ENCODE measurements at regions not wholly inside any gene's neighbourhood (a gene's known extent, or its start where the extent isn't known, plus 50 kb on each side); places are given as distances from the start of the nearest gene placed in this dataset.

DNA sequence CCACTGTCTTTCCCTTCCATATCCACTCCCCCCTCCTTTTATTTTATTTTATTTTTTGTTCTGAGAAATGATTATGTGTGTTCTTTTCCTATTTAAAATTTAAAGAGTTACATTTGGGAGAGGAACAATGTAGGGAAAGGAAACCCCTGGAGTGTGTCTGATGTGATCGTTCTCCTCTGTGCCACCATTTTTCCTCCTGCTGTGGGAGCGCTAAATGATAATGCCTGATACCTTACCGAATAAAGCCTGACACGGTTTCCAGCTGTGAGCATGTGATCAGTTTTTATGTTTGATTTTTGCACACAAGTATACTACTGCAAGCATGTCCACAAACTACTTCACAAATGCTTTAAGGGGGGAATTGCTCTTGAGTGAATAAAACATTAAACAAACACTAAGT lies 317.8 kb upstream of the FANCL start:
- DNase-seq (ENCODE audit: low read depth), result no peak
- no peak overlapping the region for H3K4me3 ChIP-seq (ENCODE audit: low read length)
- TF ChIP-seq, protein P1, sequence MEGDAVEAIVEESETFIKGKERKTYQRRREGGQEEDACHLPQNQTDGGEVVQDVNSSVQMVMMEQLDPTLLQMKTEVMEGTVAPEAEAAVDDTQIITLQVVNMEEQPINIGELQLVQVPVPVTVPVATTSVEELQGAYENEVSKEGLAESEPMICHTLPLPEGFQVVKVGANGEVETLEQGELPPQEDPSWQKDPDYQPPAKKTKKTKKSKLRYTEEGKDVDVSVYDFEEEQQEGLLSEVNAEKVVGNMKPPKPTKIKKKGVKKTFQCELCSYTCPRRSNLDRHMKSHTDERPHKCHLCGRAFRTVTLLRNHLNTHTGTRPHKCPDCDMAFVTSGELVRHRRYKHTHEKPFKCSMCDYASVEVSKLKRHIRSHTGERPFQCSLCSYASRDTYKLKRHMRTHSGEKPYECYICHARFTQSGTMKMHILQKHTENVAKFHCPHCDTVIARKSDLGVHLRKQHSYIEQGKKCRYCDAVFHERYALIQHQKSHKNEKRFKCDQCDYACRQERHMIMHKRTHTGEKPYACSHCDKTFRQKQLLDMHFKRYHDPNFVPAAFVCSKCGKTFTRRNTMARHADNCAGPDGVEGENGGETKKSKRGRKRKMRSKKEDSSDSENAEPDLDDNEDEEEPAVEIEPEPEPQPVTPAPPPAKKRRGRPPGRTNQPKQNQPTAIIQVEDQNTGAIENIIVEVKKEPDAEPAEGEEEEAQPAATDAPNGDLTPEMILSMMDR (conservative IDR thresholded peaks at IDR 0.05; ENCODE audit: low read length), result no peak

DNA sequence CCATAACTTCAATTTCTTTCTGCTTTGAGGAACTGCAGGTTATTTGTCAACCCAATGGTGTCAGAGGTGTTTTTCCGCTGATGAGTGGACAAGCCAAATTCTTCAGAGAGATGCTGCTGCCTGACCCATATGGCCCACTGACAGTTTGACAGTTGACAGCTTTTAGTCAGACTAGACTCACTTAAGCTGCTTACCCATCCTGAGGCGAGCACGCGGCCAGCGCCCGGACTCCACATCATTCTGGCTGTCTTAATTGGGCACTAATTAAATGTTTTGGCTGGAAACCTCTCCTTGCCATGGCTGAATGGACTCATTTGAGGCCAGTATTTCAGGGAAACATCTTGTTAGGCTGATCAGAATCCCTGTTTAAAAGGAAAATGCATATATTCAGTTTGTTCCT lies 316.1 kb upstream of the FANCL start:
- TF ChIP-seq, protein P1 (conservative IDR thresholded peaks at IDR 0.05; ENCODE audit: low read length), result no peak
- DNase-seq (ENCODE audit: low read depth), result no peak
- H3K4me3 ChIP-seq (ENCODE audit: low read length), result no peak overlapping the region

DNA sequence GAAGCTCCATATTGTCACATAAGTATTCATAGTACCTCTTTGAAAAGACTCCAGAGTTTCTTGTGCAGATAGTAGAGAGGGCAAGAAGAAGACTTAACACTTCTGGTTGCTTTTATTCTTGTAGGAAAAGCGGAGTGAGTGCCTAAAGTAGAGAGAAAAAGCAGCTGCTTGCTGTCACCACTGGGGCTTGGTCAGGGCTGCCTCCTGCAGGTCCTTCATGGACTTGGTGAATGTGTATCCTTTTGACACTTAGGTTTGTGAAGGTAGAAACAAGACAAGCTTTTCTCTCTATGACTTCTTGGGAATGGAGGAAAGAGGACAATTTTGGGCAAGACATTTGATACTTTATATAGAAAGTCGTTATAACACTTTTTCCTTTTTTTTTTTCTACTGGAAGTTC lies 312.8 kb upstream of the FANCL start:
- TF ChIP-seq, protein P1 (conservative IDR thresholded peaks at IDR 0.05; ENCODE audit: low read length), result no peak; the same call in 1 of the 2 replicates
- peak; percentile 1 for DNase-seq (ENCODE audit: low read depth)

DNA sequence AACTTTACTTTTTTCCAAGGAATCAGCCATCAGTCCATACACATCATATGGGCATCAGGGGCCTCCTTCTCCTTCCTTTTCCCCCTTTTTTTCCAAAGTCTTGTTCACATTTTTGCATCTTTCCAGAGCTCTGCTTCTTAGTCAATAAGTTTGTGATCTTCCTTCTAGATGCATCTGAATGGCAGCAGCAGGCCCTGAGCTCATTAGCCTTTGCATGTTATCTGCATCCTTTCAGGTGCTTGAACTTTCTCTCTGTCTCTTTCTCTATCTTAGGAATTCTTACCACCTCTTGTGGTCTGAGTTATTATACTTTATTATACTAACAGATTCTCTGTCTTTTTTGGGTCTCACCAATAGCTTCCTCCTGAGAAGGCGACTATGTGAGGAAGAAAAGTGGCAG lies 312.4 kb upstream of the FANCL start:
- no peak overlapping the region for H3K4me3 ChIP-seq (ENCODE audit: low read length)
- no peak for DNase-seq (ENCODE audit: low read depth)
- TF ChIP-seq, protein P1 (conservative IDR thresholded peaks at IDR 0.05; ENCODE audit: low read length), result no peak

More for the DNA sequence above, 312.8 kb upstream of the FANCL start:
- H3K4me3 ChIP-seq (ENCODE audit: low read length), result no peak overlapping the region

DNA sequence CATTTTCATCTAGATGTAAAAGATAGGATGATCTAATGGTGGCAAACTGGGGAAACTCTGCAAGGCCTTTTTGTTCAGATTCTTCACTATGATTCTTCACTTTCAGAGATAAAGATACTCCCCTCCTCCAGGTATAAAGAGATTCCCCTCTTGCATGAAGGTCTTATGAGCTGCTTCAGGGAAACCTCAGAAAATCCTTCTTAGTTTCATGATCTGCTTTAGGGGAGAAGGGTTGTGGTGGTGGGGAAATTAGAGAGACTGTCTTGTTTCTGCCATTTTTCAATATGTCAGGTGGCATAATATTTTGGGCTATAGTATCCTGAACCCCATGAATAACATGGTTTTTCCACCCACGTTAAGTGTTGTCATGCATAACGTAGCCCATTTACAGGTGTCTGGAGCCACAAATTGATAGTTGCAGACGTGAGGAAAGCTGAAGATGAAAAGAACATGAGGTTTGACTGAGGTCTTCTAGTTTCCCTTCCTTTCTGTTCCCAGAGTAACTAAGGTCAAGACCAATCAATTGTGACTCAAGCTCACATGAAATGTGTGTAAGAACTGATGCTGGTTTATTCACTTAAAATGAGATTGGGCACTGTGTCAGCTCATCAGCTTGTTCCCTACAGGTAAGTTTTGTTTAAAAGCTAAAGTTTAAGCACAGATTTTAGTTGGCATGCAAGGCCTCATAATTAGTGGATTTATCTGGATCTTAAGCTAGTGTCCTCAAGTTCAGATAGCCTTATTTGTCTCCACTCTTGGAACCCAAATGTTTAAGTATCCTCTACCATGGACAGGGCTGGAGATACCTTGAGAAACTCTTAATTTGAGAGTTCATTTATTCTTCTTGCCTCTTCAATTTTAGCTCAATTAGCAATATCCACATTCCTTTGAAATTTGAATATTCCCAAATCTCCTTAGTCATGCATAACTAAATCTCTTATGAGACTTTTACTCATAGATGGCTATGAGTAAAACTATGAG lies 304.5 kb upstream of the FANCL start:
- DNase-seq (ENCODE audit: low read depth), result no peak
- TF ChIP-seq, protein P1 (conservative IDR thresholded peaks at IDR 0.05; ENCODE audit: low read length), result no peak
- no peak overlapping the region for H3K4me3 ChIP-seq (ENCODE audit: low read length)

DNA sequence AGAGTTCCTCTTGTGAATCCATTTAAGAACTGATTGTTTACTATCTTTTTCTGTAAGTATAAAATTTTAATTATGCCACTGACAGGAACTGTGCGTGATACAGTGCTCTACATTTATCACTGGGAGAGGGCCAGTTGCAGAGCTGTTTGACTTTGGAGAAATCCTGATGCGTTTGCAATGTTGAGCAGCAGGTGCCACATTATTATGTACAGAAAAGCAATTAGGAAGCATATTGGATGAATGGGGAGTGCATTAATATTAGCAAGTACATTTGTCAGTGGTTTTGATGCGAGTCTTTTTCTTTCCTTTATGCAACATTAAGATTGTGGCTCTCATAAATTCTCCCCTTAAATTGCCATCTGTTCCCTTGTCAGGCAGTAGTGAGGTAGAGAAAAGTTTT lies 302.3 kb upstream of the FANCL start:
- DNase-seq (ENCODE audit: low read depth), result no peak
- no peak overlapping the region for H3K4me3 ChIP-seq (ENCODE audit: low read length)
- TF ChIP-seq, protein P1 (conservative IDR thresholded peaks at IDR 0.05; ENCODE audit: low read length), result no peak

DNA sequence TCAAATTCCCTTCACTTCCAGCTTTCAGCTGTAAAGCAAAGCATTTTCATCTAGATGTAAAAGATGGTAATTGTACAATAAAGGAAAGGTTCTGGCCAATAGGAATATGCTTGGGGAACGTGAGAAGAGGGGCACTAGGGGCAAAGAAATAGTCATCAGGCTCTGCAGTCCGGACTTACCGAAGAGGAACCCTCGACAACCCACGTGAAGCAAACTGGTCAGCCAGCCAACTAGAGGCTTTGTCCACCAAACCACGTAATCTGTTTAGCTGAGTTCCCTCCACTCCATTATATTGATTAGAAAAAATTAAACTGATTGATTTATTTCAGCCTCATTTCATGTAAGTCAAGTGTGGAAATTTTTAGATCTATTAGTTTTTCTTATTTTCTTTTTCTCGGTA lies 300.4 kb upstream of the FANCL start:
- no peak for DNase-seq (ENCODE audit: low read depth)
- H3K4me3 ChIP-seq (ENCODE audit: low read length), result no peak overlapping the region
- TF ChIP-seq, protein P1 (conservative IDR thresholded peaks at IDR 0.05; ENCODE audit: low read length), result no peak
